OCI-LY1 (cell line): ENCODE measurements at regions not wholly inside any gene's neighbourhood (a gene's known extent, or its start where the extent isn't known, plus 50 kb on each side); places are given as distances from the start of the nearest gene placed in this dataset.

ENCODE experiments used
- H2AFZ ChIP-seq: fragments of 200-600 bp; sonication (generic), shearing (Covaris generic); 2 replicates; pipeline ENCODE4 v1.6.0; 2014; ENCODE audit warnings: antibody characterized with exemption, mild to moderate bottlenecking, low read length
- H3F3A ChIP-seq: fragments of 200-600 bp; sonication (generic), shearing (Covaris generic); 2 replicates; pipeline ENCODE4 v1.6.0; 2014; ENCODE audit warnings: mild to moderate bottlenecking, antibody characterized with exemption, low read length, moderate library complexity; ENCODE audit not compliant: insufficient read depth
- H3K27ac ChIP-seq: fragments of 200-600 bp; sonication (generic); 2 replicates; pipeline ENCODE4 v1.5.1; 2014; ENCODE audit warnings: low read length, mixed run types, mild to moderate bottlenecking, low read depth; ENCODE audit not compliant: poor library complexity, severe bottlenecking
- H3K27me3 ChIP-seq: fragments of 200-600 bp; sonication (generic); 2 replicates; pipeline ENCODE4 v1.6.0; 2014; ENCODE audit warnings: antibody characterized with exemption, mild to moderate bottlenecking, low read length, moderate library complexity; ENCODE audit not compliant: insufficient read depth
- H3K36me3 ChIP-seq: fragments of 200-600 bp; sonication (generic); 2 replicates; pipeline ENCODE4 v1.6.1; 2014; ENCODE audit warnings: mild to moderate bottlenecking, antibody characterized with exemption, low read length, moderate library complexity, mixed read lengths; ENCODE audit not compliant: insufficient read depth
- H3K4me1 ChIP-seq: fragments of 200-600 bp; sonication (generic); 2 replicates; pipeline ENCODE4 v1.5.1; 2014; ENCODE audit warnings: mild to moderate bottlenecking, low read length, moderate library complexity; ENCODE audit not compliant: insufficient read depth, severe bottlenecking
- H3K4me2 ChIP-seq: fragments of 200-600 bp; sonication (generic), shearing (Covaris generic); 2 replicates; pipeline ENCODE4 v1.6.1; 2014; ENCODE audit warnings: low read length
- H3K4me3 ChIP-seq: fragments of 200-600 bp; sonication (generic); 2 replicates; pipeline ENCODE4 v1.5.1; 2014; ENCODE audit warnings: low read length, low read depth, mild to moderate bottlenecking, mixed read lengths; ENCODE audit not compliant: poor library complexity, severe bottlenecking
- H3K79me2 ChIP-seq: fragments of 200-600 bp; shearing (Covaris generic); 2 replicates; pipeline ENCODE4 v1.6.1; 2016; ENCODE audit warnings: mixed run types, low read length, mixed read lengths; ENCODE audit not compliant: insufficient read depth
- H3K9ac ChIP-seq: fragments of 200-600 bp; sonication (generic), shearing (Covaris generic); 2 replicates; pipeline ENCODE4 v1.6.1; 2014; ENCODE audit warnings: mild to moderate bottlenecking, low read length, mixed read lengths
- H3K9me2 ChIP-seq: fragments of 200-600 bp; sonication (generic), shearing (Covaris generic); 2 replicates; pipeline ENCODE4 v1.6.1; 2014; ENCODE audit warnings: low read depth, mild to moderate bottlenecking, low read length, mixed read lengths
- H3K9me3 ChIP-seq: fragments of 200-600 bp; shearing (Covaris generic); 2 replicates; pipeline ENCODE4 v1.6.1; 2014; ENCODE audit warnings: low read length, mixed read lengths
- H4K20me1 ChIP-seq: fragments of 200-600 bp; sonication (generic), shearing (Covaris generic); 2 replicates; pipeline ENCODE4 v1.6.0; 2016; ENCODE audit warnings: mild to moderate bottlenecking, low read length; ENCODE audit not compliant: insufficient read depth
- CTCF ChIP-seq: fragments of 200-600 bp; sonication (generic), shearing (Covaris generic); IDR thresholded peaks from 2 replicates; pipeline ENCODE4 v1.5.1; 2017; ENCODE audit warnings: mild to moderate bottlenecking, antibody characterized with exemption, low read length, moderate library complexity, mixed read lengths
- EZH2 ChIP-seq: fragments of 200-600 bp; sonication (generic), shearing (Covaris generic); IDR thresholded peaks from 2 replicates; pipeline ENCODE4 v1.8.0; 2017; ENCODE audit warnings: borderline replicate concordance, mixed run types, mild to moderate bottlenecking, antibody characterized with exemption, low read length, moderate library complexity, mixed read lengths

- Histone ChIP-seq H3K4me2 (no peak overlapping the region), H3K9me3 (no peaks in the 10 kb centered on the region), H2AFZ (no peak overlapping the region), H3K9ac (no peak overlapping the region), H3F3A (no peaks in the 10 kb centered on the region), H3K79me2 (no peaks in the 10 kb centered on the region), H3K9me2 (no peaks in the 10 kb centered on the region), H3K27ac (no peak overlapping the region), H3K4me3 (no peak overlapping the region), H4K20me1 (no peaks in the 10 kb centered on the region), H3K36me3 (no peaks in the 10 kb centered on the region), H3K4me1 (no peaks in the 10 kb centered on the region), H3K27me3 (no peaks in the 10 kb centered on the region)
- TF ChIP-seq EZH2 (no peak), CTCF (no peak)
These were observed 344.2 kb upstream of the E2F7 start for GRCh38 chr12:77409551-77409950.

- Histone ChIP-seq H3K4me1 (no peaks in the 10 kb centered on the region), H3K9me2 (no peaks in the 10 kb centered on the region), H3F3A (no peaks in the 10 kb centered on the region), H3K4me2 (no peak overlapping the region), H2AFZ (no peak overlapping the region), H3K79me2 (no peaks in the 10 kb centered on the region), H3K27me3 (no peaks in the 10 kb centered on the region), H3K9ac (no peak overlapping the region), H3K9me3 (no peaks in the 10 kb centered on the region), H3K27ac (no peak overlapping the region), H4K20me1 (no peaks in the 10 kb centered on the region), H3K36me3 (no peaks in the 10 kb centered on the region), H3K4me3 (no peak overlapping the region)
- TF ChIP-seq CTCF: no peak
These were observed 342.6 kb upstream of the E2F7 start for GRCh38 chr12:77407931-77408330.

GRCh38 chr12:77406219-77406905 lies 341.0 kb upstream of the E2F7 start:
- Histone ChIP-seq H3K4me2 (no peak overlapping the region), H3K27me3 (no peaks in the 10 kb centered on the region), H3K79me2 (no peaks in the 10 kb centered on the region), H3K9ac (no peak overlapping the region), H3K36me3 (no peaks in the 10 kb centered on the region), H2AFZ (no peak overlapping the region), H3K4me3 (no peak overlapping the region), H4K20me1 (no peaks in the 10 kb centered on the region), H3K27ac (no peak overlapping the region), H3K9me2 (no peaks in the 10 kb centered on the region), H3K4me1 (no peaks in the 10 kb centered on the region), H3K9me3 (no peaks in the 10 kb centered on the region), H3F3A (no peaks in the 10 kb centered on the region)
- TF ChIP-seq EZH2: no peak
- no peak for TF ChIP-seq CTCF
